ENCODE measurements at regions not wholly inside any gene's neighbourhood (a gene's known extent, or its start where the extent isn't known, plus 50 kb on each side); places are given as distances from the start of the nearest gene placed in this dataset.

GRCh38 chr6:145546265-145546664 is 189.1 kb downstream of the EPM2A start:
- H3K36me3 ChIP-seq (ENCODE audit: low read depth, missing control alignments), result no peaks in the 10 kb centered on the region
- H3K9me3 ChIP-seq, result no peaks in the 10 kb centered on the region
- no peaks in the 10 kb centered on the region for H3K4me1 ChIP-seq
- no peak overlapping the region for H3K4me3 ChIP-seq
- H3K27ac ChIP-seq, result no peak overlapping the region
- TF ChIP-seq POLR2A (IDR thresholded peaks at IDR 0.05), result no peak
- TF ChIP-seq, protein P1, sequence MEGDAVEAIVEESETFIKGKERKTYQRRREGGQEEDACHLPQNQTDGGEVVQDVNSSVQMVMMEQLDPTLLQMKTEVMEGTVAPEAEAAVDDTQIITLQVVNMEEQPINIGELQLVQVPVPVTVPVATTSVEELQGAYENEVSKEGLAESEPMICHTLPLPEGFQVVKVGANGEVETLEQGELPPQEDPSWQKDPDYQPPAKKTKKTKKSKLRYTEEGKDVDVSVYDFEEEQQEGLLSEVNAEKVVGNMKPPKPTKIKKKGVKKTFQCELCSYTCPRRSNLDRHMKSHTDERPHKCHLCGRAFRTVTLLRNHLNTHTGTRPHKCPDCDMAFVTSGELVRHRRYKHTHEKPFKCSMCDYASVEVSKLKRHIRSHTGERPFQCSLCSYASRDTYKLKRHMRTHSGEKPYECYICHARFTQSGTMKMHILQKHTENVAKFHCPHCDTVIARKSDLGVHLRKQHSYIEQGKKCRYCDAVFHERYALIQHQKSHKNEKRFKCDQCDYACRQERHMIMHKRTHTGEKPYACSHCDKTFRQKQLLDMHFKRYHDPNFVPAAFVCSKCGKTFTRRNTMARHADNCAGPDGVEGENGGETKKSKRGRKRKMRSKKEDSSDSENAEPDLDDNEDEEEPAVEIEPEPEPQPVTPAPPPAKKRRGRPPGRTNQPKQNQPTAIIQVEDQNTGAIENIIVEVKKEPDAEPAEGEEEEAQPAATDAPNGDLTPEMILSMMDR (IDR thresholded peaks at IDR 0.05), result no peak
- DNase-seq, result no peak
- intact Hi-C loops (cut with DNase I; ENCODE audit: low total_unique reads), result no loop called here
- H3K27me3 ChIP-seq, result no peaks in the 10 kb centered on the region

- Histone ChIP-seq H3K9me3 (no peaks in the 10 kb centered on the region), H3K27me3 (no peaks in the 10 kb centered on the region), H3K27ac (no peak overlapping the region), H3K36me3 (ENCODE audit: low read depth, missing control alignments) (no peaks in the 10 kb centered on the region), H3K4me3 (no peak overlapping the region), H3K4me1 (no peaks in the 10 kb centered on the region)
- intact Hi-C loops (cut with DNase I; ENCODE audit: low total_unique reads), result no loop called here
- WGBS, 2 donors, result 78 to 79% methylated on average over 4 of the region's 4 CpGs
- DNase-seq, result no peak
- TF ChIP-seq POLR2A (IDR thresholded peaks at IDR 0.05), result no peak
- TF ChIP-seq, protein P1 (IDR thresholded peaks at IDR 0.05), result no peak
Measured at GRCh38 chr6:145547594-145548335, 187.6 kb downstream of the EPM2A start.

DNA sequence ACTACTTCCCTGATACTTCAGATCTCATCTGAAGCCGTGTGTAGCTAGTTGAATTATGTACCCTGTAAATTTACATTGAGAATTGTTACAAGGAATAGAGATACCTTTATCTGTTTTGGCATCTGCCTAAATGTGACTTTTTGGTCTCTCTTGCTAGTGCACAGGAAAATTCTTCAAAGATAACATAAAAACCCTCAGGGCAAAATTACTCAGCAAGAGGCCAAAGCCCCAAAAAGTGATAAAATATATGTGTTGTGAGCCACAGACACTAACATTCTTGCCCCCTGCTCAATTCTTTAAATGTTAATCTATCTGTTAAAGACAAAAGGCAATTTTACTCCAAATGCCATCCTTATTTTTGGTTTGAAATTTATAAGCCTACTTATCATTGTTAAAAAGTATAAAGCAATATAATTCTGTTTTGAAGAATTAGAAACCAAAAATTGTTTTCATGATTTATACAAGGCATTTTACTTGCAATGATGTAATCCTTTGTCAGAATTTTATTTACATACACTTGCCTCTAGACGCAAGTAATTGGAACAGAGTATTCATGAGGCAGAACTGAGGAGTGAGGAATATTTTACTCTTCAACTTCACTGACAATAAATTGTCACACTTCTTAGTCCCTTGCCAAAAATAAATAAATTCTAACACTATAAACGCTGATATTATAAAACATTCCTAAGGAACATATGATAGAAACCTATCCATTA is 186.2 kb downstream of the EPM2A start:
- H3K27ac ChIP-seq, result no peak overlapping the region

GRCh38 chr6:145551164-145551563 is 184.2 kb downstream of the EPM2A start:
- H3K27ac ChIP-seq, result no peak overlapping the region
- no peak for DNase-seq
- H3K4me1 ChIP-seq, result no peaks in the 10 kb centered on the region
- TF ChIP-seq, protein P1 (IDR thresholded peaks at IDR 0.05), result no peak
- no peak for TF ChIP-seq POLR2A (IDR thresholded peaks at IDR 0.05)
- no peaks in the 10 kb centered on the region for H3K9me3 ChIP-seq
- H3K4me3 ChIP-seq, result no peak overlapping the region
- no peaks in the 10 kb centered on the region for H3K36me3 ChIP-seq (ENCODE audit: low read depth, missing control alignments)
- intact Hi-C loops (cut with DNase I; ENCODE audit: low total_unique reads), result no loop called here
- no peaks in the 10 kb centered on the region for H3K27me3 ChIP-seq

More for the DNA sequence above, 186.2 kb downstream of the EPM2A start:
- no peak overlapping the region for H3K4me3 ChIP-seq
- H3K36me3 ChIP-seq (ENCODE audit: low read depth, missing control alignments), result no peaks in the 10 kb centered on the region
- H3K9me3 ChIP-seq, result no peaks in the 10 kb centered on the region
- DNase-seq, result no peak
- H3K27me3 ChIP-seq, result no peaks in the 10 kb centered on the region
- intact Hi-C loops (cut with DNase I; ENCODE audit: low total_unique reads), result no loop called here
- no peaks in the 10 kb centered on the region for H3K4me1 ChIP-seq
- TF ChIP-seq POLR2A (IDR thresholded peaks at IDR 0.05), result no peak
- TF ChIP-seq, protein P1 (IDR thresholded peaks at IDR 0.05), result no peak
- 56 to 68% methylated on average over 3 of the region's 3 CpGs for WGBS, 2 donors
